Lower lobe of right lung (tissue), 2 donors: ENCODE measurements at regions not wholly inside any gene's neighbourhood (a gene's known extent, or its start where the extent isn't known, plus 50 kb on each side); places are given as distances from the start of the nearest gene placed in this dataset.

Experiments
- ATAC-seq, 2 donors: fragments of 200-7000 bp; cut with Tn5 transposase; one replicate each; pipeline ENCODE4 v1.9.1; 2020 to 2022; ENCODE audit warnings: mild to moderate bottlenecking in 2 of 2, moderate library complexity in 2 of 2
- DNase-seq: peaks from one replicate; pipeline ENCODE4 v3.0.0-alpha.2; 2020
- H3K27ac ChIP-seq: fragments of 200-600 bp; one replicate; pipeline ENCODE4 v1.8.0; 2022
- H3K27me3 ChIP-seq: fragments of 200-600 bp; one replicate; pipeline ENCODE4 v1.8.0; 2022; ENCODE audit warnings: low read depth
- H3K36me3 ChIP-seq: fragments of 200-600 bp; one replicate; pipeline ENCODE4 v1.8.0; 2022; ENCODE audit warnings: mild to moderate bottlenecking
- H3K4me1 ChIP-seq: fragments of 200-600 bp; one replicate; pipeline ENCODE4 v1.8.0; 2022
- H3K4me3 ChIP-seq: fragments of 200-600 bp; one replicate; pipeline ENCODE4 v1.8.0; 2022; ENCODE audit warnings: mild to moderate bottlenecking
- H3K9me3 ChIP-seq: fragments of 200-600 bp; one replicate; pipeline ENCODE4 v1.8.0; 2022
- CTCF ChIP-seq: fragments of 200-600 bp; IDR thresholded peaks from one replicate; pipeline ENCODE4 v1.8.0; 2022; ENCODE audit warnings: antibody characterized with exemption, mild to moderate bottlenecking
- intact Hi-C: fragments of 100-400 bp; cut with DNase I; formaldehyde crosslinking; loops from one replicate; pipeline ENCODE4 v1.11.0; 2022
- donor health status: DM: no; HTN: yes; CAD: no; lungs with severe emphysema.

GRCh38 chr5:2806176-2806575 is 54.7 kb upstream of the IRX2 start:
- no peak for TF ChIP-seq CTCF
- no peaks in the 10 kb centered on the region for H3K27me3 ChIP-seq

GRCh38 chr5:2805080-2805479 is 53.6 kb upstream of the IRX2 start:
- intact Hi-C loops: no loop called here
- peak; percentile 67 for DNase-seq
- TF ChIP-seq CTCF: peak; percentile 37
- peak; percentile 64 to 69 for ATAC-seq
- Histone ChIP-seq H3K36me3 (no peaks in the 10 kb centered on the region), H3K9me3 (no peaks in the 10 kb centered on the region), H3K27me3 (no peaks in the 10 kb centered on the region), H3K4me1 (no peaks in the 10 kb centered on the region), H3K4me3 (no peak overlapping the region), H3K27ac (no peak overlapping the region)

More at GRCh38 chr5:2806176-2806575, 54.7 kb upstream of the IRX2 start:
- Histone ChIP-seq H3K9me3 (no peaks in the 10 kb centered on the region), H3K4me1 (no peaks in the 10 kb centered on the region), H3K27ac (no peak overlapping the region), H3K36me3 (no peaks in the 10 kb centered on the region), H3K4me3 (no peak overlapping the region)
- intact Hi-C loops: no loop called here
- DNase-seq: no peak
- ATAC-seq: no peak

GRCh38 chr5:2803751-2804150 is 52.3 kb upstream of the IRX2 start:
- no peak for TF ChIP-seq CTCF
- ATAC-seq (no peak), DNase-seq (no peak)
- intact Hi-C loops: no loop called here
- Histone ChIP-seq H3K9me3 (no peaks in the 10 kb centered on the region), H3K4me1 (no peaks in the 10 kb centered on the region), H3K36me3 (no peaks in the 10 kb centered on the region), H3K27ac (peak overlapping the region; percentile 62), H3K27me3 (no peaks in the 10 kb centered on the region), H3K4me3 (no peak overlapping the region)

- Histone ChIP-seq H3K4me1 (no peaks in the 10 kb centered on the region), H3K27me3 (no peaks in the 10 kb centered on the region), H3K9me3 (no peaks in the 10 kb centered on the region), H3K4me3 (no peak overlapping the region), H3K27ac (peak overlapping the region; percentile 62), H3K36me3 (no peaks in the 10 kb centered on the region)
- DNase-seq (no peak), ATAC-seq (peak; percentile 87 to 88)
- no peak for TF ChIP-seq CTCF
- intact Hi-C loops: no loop called here
Observed at GRCh38 chr5:2802693-2803365, 51.4 kb upstream of the IRX2 start.

GRCh38 chr5:2801577-2802525 is 50.4 kb upstream of the IRX2 start:
- H3K9me3 ChIP-seq: no peaks in the 10 kb centered on the region
- H3K27me3 ChIP-seq: no peaks in the 10 kb centered on the region
- ATAC-seq (peak in 1 of 2 donors; percentile 46), DNase-seq (no peak)
- H3K36me3 ChIP-seq: no peaks in the 10 kb centered on the region
- no peaks in the 10 kb centered on the region for H3K4me1 ChIP-seq
- no peak overlapping the region for H3K4me3 ChIP-seq
- TF ChIP-seq CTCF: no peak
- H3K27ac ChIP-seq: peak overlapping the region; percentile 62
- intact Hi-C loops: no loop called here
